Limb (tissue), 2 donors: ENCODE measurements at regions not wholly inside any gene's neighbourhood (a gene's known extent, or its start where the extent isn't known, plus 50 kb on each side); places are given as distances from the start of the nearest gene placed in this dataset.
"Not testable (repeated sequence)": the region's sequence is repeated elsewhere in the genome, so short reads cannot be mapped to it uniquely, and the experiment has no call there.

Experiments used
- DNase-seq, 2 donors: peaks; one replicate each; pipeline ENCODE4 v3.0.0-alpha.2; 2016; ENCODE audit errors: extremely low spot score in 2 of 2

GRCh38 chr11:130550984-130551383, 102.5 kb downstream of the ADAMTS15 start:
- no peak for DNase-seq

DNA sequence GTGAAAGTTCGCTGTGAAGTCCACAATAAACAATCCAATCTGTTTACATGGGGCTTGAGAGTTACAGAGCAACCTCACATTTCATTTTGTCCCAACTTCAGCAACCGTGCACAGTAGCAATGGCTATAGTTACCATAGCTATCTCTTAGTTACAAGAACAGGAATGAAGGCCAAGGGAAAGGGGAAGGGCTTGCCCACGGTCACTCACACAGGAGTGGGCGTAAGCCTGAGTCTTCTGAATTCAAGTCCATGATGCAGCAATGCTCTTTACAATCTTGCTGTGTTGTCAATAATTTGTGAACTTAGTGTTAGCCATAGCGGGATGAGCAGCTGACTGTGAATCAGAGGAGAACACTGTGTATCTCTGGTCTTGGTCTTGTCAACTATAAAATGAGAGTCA, 102.9 kb downstream of the ADAMTS15 start:
- DNase-seq, result no peak

- DNase-seq, result no peak
These were observed 104.9 kb downstream of the ADAMTS15 start for GRCh38 chr11:130553306-130553705.

GRCh38 chr11:130554241-130555055, 106.0 kb downstream of the ADAMTS15 start:
- no peak for DNase-seq

DNA sequence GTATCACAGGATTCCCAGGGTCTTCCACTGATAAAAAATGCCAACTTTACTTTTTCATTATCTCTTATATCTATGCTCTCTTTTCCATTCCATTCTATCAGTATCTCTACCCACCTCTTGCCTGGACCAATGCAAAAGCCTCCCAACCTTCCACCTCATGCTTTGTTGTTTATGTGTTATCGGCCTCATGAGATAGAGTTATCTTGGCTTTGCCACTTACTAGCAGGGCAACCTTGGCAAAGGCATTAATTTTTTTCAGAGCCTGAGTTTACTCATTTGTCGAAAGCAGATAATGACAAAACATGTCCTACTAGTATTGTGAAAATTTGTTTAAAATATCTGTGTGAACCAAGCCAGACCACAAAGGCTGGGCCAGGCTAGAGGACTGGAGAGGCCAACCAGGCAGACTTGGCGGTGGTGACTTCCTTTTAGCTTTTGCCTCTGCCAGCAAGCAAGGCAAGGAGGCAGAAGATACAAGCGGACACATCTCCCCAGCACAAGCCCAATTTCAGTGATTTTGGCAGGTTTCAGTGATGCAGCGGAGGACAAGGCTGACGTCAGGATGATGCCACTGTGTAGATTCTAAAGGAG, 106.9 kb downstream of the ADAMTS15 start:
- no peak for DNase-seq

DNA sequence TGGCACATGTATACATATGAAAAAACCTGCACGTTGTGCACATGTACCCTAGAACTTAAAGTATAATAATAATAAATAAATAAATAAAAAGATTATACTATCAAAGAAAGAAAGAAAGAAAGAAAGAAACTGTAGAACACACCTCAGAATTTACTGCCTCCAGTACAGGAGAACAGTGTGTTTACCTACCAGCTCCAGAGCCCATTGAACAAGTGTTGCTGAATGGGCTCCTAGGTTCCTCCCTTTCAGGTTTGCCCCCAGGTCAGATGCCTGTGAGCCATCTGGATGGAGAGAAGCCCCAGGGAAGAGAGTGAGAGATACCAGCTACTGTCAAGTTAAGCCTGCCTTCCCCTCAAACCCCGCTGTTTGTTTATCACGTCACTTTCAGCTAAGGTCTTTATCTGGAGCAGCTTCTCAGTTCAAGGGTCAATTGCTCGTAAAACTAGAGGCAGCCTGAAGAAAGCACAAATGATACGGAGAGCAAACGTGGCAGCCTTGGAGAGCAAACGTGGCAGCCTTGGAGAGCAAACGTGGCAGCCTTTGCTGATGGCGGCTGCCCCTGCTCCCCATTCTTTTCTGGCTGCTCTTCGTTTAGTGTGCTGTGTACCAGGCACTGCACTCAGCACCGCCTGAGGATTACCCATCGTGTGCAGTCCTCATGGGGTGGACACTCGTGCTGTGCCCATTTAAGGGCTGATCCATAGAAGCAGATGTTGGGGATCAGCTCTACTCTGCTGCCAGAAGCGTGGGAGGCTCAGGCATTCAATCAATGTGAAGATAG, 111.7 kb downstream of the ADAMTS15 start:
- no peak for DNase-seq

- DNase-seq, result no peak
These were observed 112.3 kb downstream of the ADAMTS15 start for GRCh38 chr11:130560781-130561109.

GRCh38 chr11:130561441-130561881, 113.0 kb downstream of the ADAMTS15 start:
- no peak for DNase-seq

GRCh38 chr11:130562549-130562948, 114.1 kb downstream of the ADAMTS15 start:
- DNase-seq, result no peak

DNA sequence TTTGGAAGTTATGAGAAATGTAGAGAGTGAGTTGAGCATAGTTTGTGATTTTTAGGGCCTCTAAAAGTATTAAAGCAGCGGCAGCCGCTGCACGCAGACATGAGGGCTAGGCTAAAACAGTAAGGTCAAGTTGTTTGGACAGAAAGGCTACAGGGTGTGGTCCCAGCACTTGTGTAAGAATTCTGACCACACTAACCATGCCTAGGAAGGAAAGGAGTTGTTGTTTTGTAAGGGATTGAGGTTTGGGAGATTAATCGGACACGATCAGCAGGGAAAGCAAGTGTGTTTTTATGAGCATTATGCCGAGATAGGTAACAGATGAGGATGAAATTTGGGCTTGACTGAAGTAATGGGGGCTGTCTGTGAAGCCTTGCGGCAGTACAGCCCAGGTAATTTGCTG, 117.9 kb downstream of the ADAMTS15 start:
- not testable (repeated sequence) for DNase-seq

- no peak for DNase-seq
These were observed 123.1 kb downstream of the ADAMTS15 start for GRCh38 chr11:130571519-130571918.

DNA sequence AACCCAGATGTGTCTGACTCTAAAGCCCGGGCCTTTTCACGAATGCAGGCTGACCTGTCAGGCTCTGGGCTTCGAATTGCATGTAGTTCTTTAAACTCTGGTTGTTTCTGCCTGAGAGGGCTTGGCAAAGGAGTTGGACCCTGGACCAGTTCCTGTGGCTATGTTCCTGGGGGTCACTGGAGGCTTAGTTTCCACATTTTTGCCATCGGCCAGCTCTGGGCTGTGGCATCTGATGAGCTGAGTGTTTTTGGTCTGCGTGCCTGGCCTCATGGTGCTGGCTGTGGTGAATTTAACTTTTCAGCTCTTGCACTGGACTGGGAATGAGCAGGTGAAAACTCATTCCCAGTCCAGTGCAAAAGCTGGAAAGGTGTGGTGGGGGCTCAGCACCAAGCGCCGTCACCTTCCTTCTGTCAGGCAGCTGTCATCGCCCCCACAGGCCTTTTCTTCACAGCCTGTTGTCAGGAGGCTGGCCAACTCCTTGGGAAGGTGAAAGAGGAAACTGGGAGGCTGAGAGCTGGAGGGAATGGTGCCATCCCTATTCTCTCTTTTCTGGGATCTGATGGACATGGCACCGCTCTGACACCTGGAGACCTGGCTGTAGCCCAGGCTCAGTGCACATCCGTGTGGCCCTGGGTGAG, 123.6 kb downstream of the ADAMTS15 start:
- DNase-seq, result no peak

DNA sequence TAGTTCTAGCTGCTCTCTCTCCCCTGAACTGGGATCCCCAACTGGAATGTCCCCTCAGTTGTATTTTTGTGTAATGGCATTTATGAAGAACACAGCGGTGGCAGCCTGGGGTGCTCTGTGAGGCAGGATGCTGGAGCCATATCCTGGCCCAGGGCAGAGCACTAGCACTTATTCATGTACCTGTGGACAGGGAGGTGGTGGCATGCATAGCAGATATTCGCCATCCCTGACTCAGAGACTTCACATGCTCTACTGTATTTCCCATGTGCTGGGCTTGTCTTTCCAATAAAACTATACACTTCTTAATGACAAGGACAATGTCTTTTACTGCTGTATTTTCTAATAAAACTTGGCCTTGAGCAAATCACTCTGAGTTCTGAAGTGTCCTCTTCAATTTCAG, 125.3 kb downstream of the ADAMTS15 start:
- DNase-seq, result no peak

- DNase-seq, result no peak
These were observed 126.3 kb downstream of the ADAMTS15 start for GRCh38 chr11:130574740-130575139.

DNA sequence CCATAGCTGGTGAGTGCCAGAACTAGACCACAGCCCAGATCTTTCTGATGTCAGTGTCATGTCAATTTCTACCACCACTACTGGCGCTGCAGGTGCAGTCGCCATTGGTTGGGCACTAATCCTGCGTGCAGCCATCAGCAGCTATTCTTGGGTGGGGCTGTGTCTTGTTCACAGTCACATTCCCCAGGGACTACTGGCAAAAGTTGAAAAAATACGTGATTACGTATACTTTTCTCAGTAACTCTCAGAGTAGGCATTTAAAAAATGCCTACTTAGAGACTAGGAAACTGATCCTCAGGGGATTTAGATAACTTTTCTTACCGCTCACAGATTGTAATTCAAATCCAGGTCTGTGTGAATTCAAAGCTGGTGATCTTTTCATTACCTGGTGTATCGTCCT, 127.7 kb downstream of the ADAMTS15 start:
- no peak for DNase-seq

DNA sequence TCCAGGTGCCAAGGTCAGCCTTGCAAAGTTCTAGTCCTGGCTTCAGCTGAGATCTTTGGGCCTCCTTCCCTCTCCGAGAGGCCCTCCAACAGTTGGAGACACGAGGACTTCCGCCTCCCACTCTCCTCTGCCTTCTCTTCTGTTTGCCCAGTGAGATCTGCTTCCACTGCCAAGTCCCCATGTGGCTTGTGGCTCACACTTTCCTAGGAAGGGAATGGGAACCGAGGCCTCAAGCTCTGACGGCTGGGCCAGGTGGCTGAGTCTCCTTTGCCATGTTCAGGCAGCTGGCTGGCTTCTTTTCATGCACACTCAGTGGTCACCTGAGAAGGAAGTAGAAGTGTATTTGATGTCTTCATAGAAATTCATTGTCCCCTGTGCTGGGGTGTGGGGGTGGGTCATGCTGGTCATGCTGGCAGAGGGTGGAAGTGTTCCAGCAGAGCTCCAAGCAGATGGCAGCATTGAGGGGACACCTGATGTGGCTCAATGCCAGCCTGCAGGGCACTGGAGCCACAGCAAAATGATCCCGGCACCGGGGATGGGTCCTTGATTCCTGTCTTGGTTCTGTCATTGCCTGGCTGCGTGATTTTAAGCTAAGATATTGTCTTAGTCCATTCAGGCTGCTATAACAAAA, 130.4 kb downstream of the ADAMTS15 start:
- DNase-seq, result no peak

DNA sequence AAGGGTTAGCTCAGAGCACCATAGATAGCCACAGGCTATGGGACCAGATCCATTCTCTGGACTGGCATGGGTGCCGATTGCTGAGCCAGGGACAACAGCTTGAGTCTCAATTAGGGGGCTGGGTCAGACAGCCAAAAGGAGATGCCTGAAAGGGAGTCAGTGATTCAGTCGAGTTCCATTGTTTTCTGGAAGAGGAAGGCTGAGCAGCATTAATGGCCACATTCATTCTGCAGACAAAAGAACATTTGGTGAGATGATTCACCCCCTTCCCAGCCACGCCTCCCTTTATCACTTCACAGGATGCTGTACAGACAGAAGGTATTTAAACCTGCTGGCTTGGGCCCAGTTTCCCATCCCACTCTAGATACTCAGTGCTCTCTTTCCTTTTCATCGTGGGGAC, 131.9 kb downstream of the ADAMTS15 start:
- no peak for DNase-seq

DNA sequence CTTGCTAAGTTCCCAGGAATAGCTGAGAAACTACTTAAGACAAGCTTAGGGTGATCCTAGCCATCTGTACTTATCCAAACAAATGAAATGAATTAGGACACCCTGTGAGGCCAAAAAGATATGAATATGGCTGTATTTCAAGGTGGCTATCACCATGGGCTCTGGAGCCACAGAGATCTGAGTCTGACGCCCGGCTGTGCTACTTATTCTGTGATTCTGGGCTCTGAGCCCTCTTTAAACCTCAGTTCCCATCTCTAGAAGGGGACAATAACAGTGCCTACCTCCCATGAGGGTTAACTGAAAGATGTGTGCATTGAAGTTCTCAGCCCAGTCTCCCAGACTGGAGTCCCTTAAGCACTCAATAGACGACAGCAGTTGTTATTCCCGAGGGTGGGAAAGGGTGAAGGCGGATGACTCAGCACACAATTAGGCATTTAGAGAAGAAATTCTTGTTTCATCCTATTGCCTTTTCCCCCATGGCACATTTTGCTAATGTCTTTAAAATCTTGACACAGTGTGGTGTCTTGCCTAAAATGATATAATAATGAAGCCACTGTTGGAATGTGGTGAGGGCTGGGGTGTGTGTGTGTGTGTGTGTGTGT, 132.5 kb downstream of the ADAMTS15 start:
- no peak for DNase-seq

- DNase-seq, result no peak
These were observed 133.2 kb downstream of the ADAMTS15 start for GRCh38 chr11:130581646-130582045.

GRCh38 chr11:130582176-130582575, 133.7 kb downstream of the ADAMTS15 start:
- no peak for DNase-seq

DNA sequence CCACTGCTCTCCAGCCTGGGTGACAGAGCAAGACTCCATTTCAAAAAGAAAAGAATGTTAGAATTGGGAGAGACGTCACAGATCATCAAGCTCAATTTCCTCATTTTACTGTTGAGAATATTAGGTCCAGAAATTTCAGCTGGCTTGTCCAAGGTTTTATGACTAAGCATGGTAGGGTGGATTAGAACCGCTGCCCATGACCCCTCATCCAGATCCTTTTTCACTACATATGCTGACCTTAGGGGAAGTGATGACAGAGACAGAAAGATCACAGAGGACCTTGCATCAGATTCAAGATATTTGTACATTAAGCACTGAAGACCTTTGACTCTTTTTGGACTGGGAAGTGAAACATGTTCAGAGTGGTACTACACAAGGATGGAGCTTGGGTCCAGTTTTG, 134.5 kb downstream of the ADAMTS15 start:
- DNase-seq, result no peak
